ENCODE measurements at regions not wholly inside any gene's neighbourhood (a gene's known extent, or its start where the extent isn't known, plus 50 kb on each side); places are given as distances from the start of the nearest gene placed in this dataset.

GRCh38 chr3:74344865-74345440 lies 269.5 kb downstream of the CNTN3 start:
- no peak for TF ChIP-seq ZNF207 (IDR thresholded peaks at IDR 0.05; ENCODE audit: borderline replicate concordance)
- TF ChIP-seq JUND (IDR thresholded peaks at IDR 0.05; ENCODE audit: low read depth, low read length): no peak
- no peak for TF ChIP-seq EGR1 (IDR thresholded peaks at IDR 0.05; ENCODE audit: borderline replicate concordance in 1 of 2, low read depth in 2 of 2, low read length in 2 of 2)
- no peak for TF ChIP-seq SMC3 (IDR thresholded peaks at IDR 0.05; ENCODE audit: borderline replicate concordance, low read length)

All from GM12878 (cell line).